Mammary epithelial cell (primary cell): ENCODE measurements at regions not wholly inside any gene's neighbourhood (a gene's known extent, or its start where the extent isn't known, plus 50 kb on each side); places are given as distances from the start of the nearest gene placed in this dataset.

Experiments used
- EZH2 ChIP-seq: IDR thresholded peaks from 2 replicates; pipeline ENCODE4 v1.6.1; 2012; ENCODE audit warnings: low read length, inconsistent platforms, borderline replicate concordance
- TF ChIP-seq, protein P1 (sequence below), 2 donors: IDR thresholded peaks in 1 of 2; conservative IDR thresholded peaks in 1 of 2; 2 replicates each; pipeline ENCODE4 v1.5.1; 2011 to 2012; ENCODE audit warnings: inconsistent platforms in 2 of 2, low read length in 2 of 2, mild to moderate bottlenecking in 2 of 2, control low read depth in 1 of 2, low read depth in 1 of 2; ENCODE audit not compliant: insufficient read depth in 1 of 2; ENCODE audit errors: extremely low read depth in 1 of 2

GRCh38 chr6:23424584-23424983, 701.4 kb upstream of the NRSN1 start:
- TF ChIP-seq, protein P1, sequence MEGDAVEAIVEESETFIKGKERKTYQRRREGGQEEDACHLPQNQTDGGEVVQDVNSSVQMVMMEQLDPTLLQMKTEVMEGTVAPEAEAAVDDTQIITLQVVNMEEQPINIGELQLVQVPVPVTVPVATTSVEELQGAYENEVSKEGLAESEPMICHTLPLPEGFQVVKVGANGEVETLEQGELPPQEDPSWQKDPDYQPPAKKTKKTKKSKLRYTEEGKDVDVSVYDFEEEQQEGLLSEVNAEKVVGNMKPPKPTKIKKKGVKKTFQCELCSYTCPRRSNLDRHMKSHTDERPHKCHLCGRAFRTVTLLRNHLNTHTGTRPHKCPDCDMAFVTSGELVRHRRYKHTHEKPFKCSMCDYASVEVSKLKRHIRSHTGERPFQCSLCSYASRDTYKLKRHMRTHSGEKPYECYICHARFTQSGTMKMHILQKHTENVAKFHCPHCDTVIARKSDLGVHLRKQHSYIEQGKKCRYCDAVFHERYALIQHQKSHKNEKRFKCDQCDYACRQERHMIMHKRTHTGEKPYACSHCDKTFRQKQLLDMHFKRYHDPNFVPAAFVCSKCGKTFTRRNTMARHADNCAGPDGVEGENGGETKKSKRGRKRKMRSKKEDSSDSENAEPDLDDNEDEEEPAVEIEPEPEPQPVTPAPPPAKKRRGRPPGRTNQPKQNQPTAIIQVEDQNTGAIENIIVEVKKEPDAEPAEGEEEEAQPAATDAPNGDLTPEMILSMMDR (conservative IDR thresholded peaks at IDR 0.05 in 1 of 2, IDR thresholded peaks at IDR 0.05 in 1 of 2; ENCODE audit: extremely low read depth in 1 of 2, insufficient read depth in 1 of 2, low read depth in 1 of 2, low read length in 2 of 2): no peak
- TF ChIP-seq EZH2: no peak
